NCI-H69 (cell line): ENCODE measurements at regions not wholly inside any gene's neighbourhood (a gene's known extent, or its start where the extent isn't known, plus 50 kb on each side); places are given as distances from the start of the nearest gene placed in this dataset.
"Not testable (repeated sequence)": the region's sequence is repeated elsewhere in the genome, so short reads cannot be mapped to it uniquely, and the experiment has no call there.

ENCODE experiments used
- DNase-seq: peaks from one replicate; lab custom pipeline; 2025; lab: John Stamatoyannopoulos, UW

DNA sequence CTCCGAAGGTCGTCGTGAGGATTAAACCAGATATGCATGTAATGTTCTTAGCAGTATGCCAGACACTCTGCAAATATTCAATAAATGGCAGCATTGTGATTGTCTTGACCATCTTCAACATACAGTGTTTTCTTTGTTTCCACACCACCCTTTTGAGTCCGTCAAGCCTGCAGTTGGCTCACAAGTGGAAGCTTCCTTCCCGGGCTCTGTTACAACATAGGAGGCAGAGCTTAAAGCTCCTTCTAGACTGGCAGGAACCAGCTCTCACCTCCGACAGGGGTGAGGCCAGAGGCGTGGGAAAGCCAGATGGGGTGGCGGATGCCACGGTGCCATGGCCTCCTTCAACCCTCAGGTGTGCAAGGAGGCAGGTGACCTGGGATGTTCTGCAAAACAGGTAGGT is 138.3 kb downstream of the FOXL1 start:
- no peak for DNase-seq

GRCh38 chr16:86718118-86718517 is 139.8 kb downstream of the FOXL1 start:
- DNase-seq = no peak

GRCh38 chr16:86722970-86723369 is 144.6 kb downstream of the FOXL1 start:
- DNase-seq = no peak

DNA sequence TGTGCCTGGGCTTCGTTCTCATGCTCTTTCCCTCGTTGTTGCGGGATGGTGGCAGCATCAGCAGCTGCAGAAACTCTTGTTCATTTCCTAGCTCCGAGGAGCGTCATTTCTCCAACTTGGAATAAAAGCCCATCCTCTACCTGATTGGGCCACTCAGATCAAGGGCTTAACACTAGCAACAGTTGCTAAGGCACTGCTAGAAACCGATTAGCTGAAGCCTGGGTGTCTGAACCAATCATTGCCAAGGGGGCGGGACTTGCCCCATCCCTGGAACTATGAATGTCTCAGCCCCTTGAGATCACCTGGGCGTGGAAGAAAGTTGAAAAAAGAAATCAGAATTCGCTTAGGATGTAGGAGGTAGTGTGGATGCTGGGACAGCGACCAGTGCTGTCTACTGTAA is 145.3 kb downstream of the FOXL1 start:
- no peak for DNase-seq

DNA sequence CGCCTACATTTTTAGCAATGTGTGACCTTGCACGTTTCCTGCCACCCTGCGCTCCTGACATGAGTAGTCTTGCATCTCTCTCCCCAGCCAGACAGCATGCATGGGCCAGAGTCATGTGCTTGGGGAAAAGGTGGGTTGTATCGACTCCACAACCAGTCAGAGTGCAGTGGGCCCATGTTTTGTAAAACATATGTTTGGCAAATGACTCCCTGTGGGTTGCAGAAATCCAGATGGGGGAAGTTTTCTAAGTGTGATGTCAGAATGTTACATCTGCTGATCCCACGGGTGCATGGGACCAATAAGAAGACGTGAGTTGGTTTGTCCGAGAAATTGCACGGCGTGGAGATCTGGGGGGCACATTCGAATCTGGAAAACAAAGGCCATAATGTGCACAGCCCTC is 147.1 kb downstream of the FOXL1 start:
- DNase-seq = no peak

DNA sequence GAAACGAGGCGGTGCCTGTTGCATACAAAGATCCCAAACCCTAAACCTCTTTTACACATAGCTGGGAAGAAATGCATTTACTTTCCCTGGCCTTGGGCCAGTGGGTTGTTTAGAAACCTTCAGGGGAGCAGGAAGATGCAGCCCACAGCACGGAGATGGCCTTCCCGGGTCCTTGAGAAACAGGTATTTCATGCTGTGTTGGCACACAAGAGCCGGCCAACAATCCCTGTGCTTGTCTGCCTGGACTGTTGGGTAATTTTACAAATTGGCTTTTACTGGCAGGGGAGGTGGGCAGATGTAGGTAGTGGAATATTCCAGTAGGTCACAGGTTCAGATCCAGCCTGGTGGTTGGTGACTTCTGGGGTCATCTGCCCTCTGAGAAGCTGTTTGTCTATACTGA is 148.0 kb downstream of the FOXL1 start:
- DNase-seq = no peak

GRCh38 chr16:86727131-86727530 is 148.8 kb downstream of the FOXL1 start:
- no peak for DNase-seq

- DNase-seq = no peak
Observed at GRCh38 chr16:86727632-86728031, 149.3 kb downstream of the FOXL1 start.

DNA sequence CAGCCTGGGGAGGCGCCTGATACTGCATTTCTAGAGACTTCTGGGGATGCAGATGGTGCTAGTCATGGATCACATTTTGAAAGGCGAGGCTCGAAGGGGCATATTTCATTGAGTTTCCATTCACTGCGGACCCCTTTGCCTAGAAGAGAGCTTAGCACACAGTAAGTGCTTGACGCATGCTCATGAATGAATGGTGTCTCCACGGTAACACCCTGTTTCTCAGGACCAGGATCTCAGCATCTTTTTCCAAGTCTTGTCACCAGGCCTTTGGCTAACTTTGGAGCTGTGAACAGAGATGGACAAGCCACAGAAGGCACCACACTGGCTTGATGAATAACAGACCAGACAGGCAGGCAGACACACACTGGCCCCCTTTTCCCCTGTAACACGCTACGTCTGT is 151.3 kb downstream of the FOXL1 start:
- no peak for DNase-seq

DNA sequence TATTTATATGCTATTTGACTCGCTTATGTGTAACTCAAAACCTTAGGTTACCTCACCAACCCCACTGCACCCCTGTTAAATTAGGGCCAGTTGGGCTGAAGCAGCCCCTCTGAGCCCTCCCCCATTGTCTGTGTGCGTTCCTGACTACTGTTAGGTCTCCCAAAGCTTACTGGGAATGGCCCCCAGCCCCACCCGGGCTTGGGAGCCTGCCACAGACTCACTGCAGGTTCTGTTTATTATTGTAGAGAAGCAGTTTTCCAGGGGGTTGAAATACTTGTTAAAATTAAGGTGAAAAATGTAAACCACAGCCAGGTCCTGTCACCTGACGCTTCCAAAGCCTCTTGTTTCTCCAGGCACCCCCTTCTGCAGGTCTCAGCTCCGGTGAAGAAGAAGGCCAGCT is 151.7 kb downstream of the FOXL1 start:
- no peak for DNase-seq

DNA sequence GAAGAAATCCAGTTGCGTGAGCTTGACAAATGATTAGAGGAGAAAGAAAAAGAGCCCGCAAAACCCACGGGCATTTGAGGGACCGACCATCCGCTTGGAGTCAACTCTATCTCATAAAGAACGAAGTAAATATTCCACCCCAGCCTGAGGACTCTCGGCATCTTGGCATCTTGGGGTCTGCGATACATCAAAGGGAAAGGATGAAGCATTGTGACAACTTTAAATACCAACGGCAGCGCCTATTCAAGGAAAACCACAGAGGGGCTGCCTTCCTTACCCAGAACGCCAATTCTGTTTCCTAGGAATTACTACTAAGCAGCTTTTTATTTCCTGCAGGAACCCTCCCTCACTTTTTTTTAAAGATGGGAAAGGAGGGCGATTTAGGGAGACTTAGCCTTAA is 152.2 kb downstream of the FOXL1 start:
- no peak for DNase-seq

DNA sequence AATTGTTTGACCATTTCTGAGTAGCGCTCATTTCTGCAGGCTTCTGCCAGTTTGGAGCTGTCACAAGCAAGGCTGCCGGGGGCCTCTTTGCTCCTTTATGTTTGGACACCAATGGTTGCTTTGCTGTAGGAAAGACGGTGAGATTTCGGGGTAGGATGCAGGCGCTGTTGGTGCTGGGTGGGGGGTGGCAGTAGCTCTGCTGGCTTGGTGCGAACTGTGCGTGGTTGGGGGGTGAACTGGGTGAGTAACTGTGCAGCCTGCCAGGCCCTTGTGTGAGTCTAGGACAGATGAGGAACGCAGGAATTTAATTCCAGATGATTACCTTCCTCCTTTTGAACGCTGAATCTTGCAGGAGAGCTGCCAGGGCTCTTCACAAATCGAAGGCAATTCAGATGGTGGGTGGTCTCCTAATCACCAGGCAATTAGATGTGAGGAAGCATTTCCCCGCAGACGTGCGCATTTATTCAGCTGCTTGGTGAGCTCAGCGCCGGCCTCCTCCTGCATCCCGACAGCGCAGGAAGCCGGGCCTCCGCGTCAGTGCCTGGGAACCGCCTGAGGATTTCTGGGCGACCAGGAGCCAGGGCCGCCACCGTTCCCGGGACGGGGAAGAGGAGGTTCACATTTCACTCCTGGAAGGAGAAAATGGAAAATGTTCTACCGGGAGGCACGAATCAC is 154.4 kb downstream of the FOXL1 start:
- DNase-seq = no peak

- DNase-seq = no peak
Observed at GRCh38 chr16:86733546-86734254, 155.4 kb downstream of the FOXL1 start.

DNA sequence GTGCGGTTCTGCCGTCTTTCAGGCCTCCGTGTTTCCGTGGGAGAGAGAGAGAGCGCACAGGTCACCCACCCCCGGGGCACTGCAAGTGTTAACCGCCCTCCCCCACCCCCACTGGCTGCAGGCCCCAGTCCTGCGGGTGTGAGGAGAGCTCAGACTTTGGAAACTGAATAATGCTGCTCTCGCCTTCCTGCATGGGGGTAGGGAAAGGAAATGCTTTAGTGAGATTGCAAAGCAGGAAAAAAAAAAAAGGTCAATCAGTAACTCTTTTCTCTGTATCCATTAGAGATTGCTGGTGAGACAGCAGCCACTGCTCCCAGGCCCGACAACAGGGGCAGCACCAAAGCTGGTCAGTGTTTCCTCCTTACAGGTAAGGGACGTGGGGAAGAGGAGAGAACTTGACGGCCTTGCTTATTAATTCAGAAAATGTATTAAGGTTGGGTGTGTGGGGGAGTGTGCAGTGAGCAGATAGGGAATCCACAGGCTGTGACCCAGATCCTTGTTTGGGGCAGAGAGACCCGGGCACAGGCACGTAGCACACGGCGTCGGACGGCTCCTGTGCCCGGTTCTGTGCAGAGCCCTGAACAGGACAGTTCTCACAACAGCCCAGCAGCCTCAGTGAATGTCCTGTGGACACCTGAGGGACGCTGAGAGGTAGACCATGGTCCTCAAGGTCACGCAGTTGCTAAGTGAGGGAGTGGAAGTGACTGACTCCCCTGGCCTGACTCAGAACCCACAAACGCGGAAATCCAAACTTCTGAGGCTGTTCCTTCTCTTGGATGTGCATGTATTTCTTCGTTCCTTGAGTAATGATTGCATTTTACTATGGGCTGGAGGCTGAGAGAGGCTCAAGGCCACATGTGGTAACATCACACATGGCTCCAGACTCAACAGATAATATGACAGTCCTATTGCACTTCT is 156.5 kb downstream of the FOXL1 start:
- no peak for DNase-seq

- DNase-seq = no peak
Observed at GRCh38 chr16:86735727-86736126, 157.4 kb downstream of the FOXL1 start.

- peak; percentile 1 for DNase-seq
Observed at GRCh38 chr16:86736502-86736901, 158.2 kb downstream of the FOXL1 start.

- no peak for DNase-seq
Observed at GRCh38 chr16:86737083-86737482, 158.7 kb downstream of the FOXL1 start.

- not testable (repeated sequence) for DNase-seq
Observed at GRCh38 chr16:86738322-86738721, 160.0 kb downstream of the FOXL1 start.

DNA sequence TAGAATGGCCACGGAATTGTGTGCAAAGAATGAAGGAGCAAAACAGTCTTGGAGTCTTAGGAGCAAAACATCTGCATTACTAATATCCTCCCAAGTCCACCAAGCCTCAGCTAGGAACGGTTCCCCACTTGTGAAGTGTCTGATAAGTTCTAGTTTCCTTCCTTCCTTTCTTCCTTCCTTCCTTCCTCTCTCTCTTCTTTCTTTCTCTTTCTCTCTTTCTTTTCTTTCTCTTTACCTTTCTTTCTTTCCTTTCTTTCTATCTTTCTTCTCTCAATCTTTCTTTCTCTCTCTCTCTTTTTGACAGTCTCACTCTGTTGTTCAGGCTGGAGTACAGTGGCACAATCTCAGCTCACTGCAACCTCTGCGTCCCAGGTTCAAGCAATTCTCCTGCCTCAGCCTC is 160.8 kb downstream of the FOXL1 start:
- no peak for DNase-seq

DNA sequence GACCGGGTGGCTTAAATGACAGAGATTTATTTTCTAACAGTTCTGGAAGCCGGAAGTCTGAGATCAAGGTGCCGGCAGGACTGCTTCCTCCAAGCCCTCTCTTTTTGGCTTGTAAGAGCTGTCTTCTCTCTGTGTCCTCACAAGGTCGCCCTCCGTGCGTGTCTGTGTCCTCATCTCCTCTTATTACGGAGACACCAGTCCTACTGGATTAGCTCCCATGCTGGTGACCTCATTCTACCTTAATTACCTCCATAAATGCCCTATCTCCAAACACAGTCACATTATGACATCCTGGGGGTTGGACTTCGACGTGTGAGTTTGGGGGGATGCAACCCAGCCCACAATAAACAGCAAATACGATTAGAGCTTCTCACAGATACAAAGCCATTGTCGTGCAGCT is 161.5 kb downstream of the FOXL1 start:
- DNase-seq = no peak

GRCh38 chr16:86740298-86740697 is 161.9 kb downstream of the FOXL1 start:
- no peak for DNase-seq

- DNase-seq = no peak
Observed at GRCh38 chr16:86740906-86741799, 162.8 kb downstream of the FOXL1 start.
